ENCODE measurements at regions not wholly inside any gene's neighbourhood (a gene's known extent, or its start where the extent isn't known, plus 50 kb on each side); places are given as distances from the start of the nearest gene placed in this dataset.

GRCh38 chr15:57816599-57816998 lies 110.1 kb downstream of the POLR2M start (continued):
- no peak for TF ChIP-seq RNF2 (IDR thresholded peaks at IDR 0.05; ENCODE audit: borderline replicate concordance, low read depth, low read length, missing control alignments, poor library complexity, severe bottlenecking)
- no peak for TF ChIP-seq USF2 (IDR thresholded peaks at IDR 0.05; ENCODE audit: low read length)

Data from H1 (cell line).